ENCODE measurements at regions not wholly inside any gene's neighbourhood (a gene's known extent, or its start where the extent isn't known, plus 50 kb on each side); places are given as distances from the start of the nearest gene placed in this dataset.

DNA sequence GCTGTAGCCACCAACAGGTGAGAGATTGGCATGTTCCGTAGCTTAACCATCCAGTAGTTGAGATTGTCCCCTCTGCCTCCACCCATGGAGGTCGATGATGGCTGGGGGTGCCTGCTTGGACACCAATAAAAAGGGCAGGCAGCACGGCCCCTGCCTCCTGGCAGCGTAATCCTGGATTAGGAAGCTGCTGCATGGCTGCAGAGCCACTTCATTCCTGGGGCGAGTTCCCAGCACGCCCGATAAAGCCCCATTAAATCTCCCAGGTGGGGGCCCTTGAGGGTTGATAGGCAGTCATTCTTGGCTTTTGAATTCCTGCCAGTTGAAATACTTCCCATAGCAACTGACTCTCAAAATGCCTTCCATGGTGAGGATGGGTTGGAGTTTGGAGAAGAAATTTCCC is 67.8 kb downstream of the PLXNA1 start:
- TF ChIP-seq POLR2AphosphoS5 (IDR thresholded peaks at IDR 0.05; ENCODE audit: low read depth, low read length), result no peak
- TF ChIP-seq POLR2A (IDR thresholded peaks at IDR 0.05; ENCODE audit: low read depth, low read length), result no peak
